Upper lobe of left lung (tissue), 6 donors: ENCODE measurements at regions not wholly inside any gene's neighbourhood (a gene's known extent, or its start where the extent isn't known, plus 50 kb on each side); places are given as distances from the start of the nearest gene placed in this dataset.
"Not testable (repeated sequence)": the region's sequence is repeated elsewhere in the genome, so short reads cannot be mapped to it uniquely, and the experiment has no call there.

Experiments
- ATAC-seq, 2 donors: fragments of 200-7000 bp; cut with Tn5 transposase; one replicate each; pipeline ENCODE4 v1.9.1; 2022; ENCODE audit warnings: mild to moderate bottlenecking in 2 of 2, moderate library complexity in 2 of 2; ENCODE audit not compliant: low FRiP score in 2 of 2
- DNase-seq, 2 donors: peaks; one replicate each; pipeline ENCODE4 v3.0.0-alpha.2; 2019 to 2020
- H3K27ac ChIP-seq, 4 donors: fragments of 200-600 bp; sonication (generic); one replicate each; pipeline ENCODE4 v1.5.1; 2016 to 2019
- H3K27me3 ChIP-seq, 4 donors: fragments of 200-600 bp; sonication (generic); one replicate each; pipeline ENCODE4 v1.5.1; 2017 to 2019
- H3K36me3 ChIP-seq, 4 donors: fragments of 200-600 bp; sonication (generic); one replicate each; pipeline ENCODE4 v1.5.1; 2016 to 2019
- H3K4me1 ChIP-seq, 4 donors: fragments of 200-600 bp; sonication (generic); one replicate each; pipeline ENCODE4 v1.5.1; 2018 to 2019
- H3K4me3 ChIP-seq, 4 donors: fragments of 200-600 bp; sonication (generic); one replicate each; pipeline ENCODE4 v1.5.1; 2017 to 2019; ENCODE audit warnings: mild to moderate bottlenecking in 2 of 4, moderate library complexity in 1 of 4
- H3K9me3 ChIP-seq, 4 donors: fragments of 200-600 bp; sonication (generic); one replicate each; pipeline ENCODE4 v1.5.1; 2018 to 2019
- CTCF ChIP-seq, 6 experiments: fragments of 450-650 bp in 4 of 6; fragments of 200-600 bp in 2 of 6; sonication (generic) in 2 of 6; IDR thresholded peaks; one replicate each; pipeline ENCODE4 v1.5.1; 2016 to 2019; ENCODE audit warnings: antibody characterized with exemption in 6 of 6
- EP300 ChIP-seq, 4 donors: sonication (generic); formaldehyde crosslinking; IDR thresholded peaks; one replicate each; pipeline ENCODE4 v1.5.1; 2017; ENCODE audit warnings: antibody characterized with exemption in 4 of 4, control low read depth in 2 of 4
- POLR2A ChIP-seq, 4 donors: fragments of 450-650 bp; IDR thresholded peaks; one replicate each; pipeline ENCODE4 v1.5.1; 2016 to 2017; ENCODE audit warnings: antibody characterized with exemption in 4 of 4, mild to moderate bottlenecking in 2 of 4
- POLR2AphosphoS5 ChIP-seq, 2 donors: sonication (generic); formaldehyde crosslinking; IDR thresholded peaks; one replicate each; pipeline ENCODE4 v1.5.1; 2017; ENCODE audit warnings: antibody characterized with exemption in 2 of 2
- WGBS, 2 donors: methylation state at CpG; one replicate each; pipeline ENCODE4 v1.1.5; 2017 to 2018; 5-methylcytosine and 5-hydroxymethylcytosine counted together
- donor health status: DM: no; HTN: no; CAD: no; lungs with moderate emphysema.
- donor health status: DM: no; HTN: yes; CAD: no; lungs with severe emphysema.

GRCh38 chr6:93654548-93654947, 235.2 kb upstream of the EPHA7 start:
- Histone ChIP-seq H3K4me3 (no peak overlapping the region), H3K27ac (no peak overlapping the region), H3K27me3 (no peaks in the 10 kb centered on the region), H3K36me3 (no peaks in the 10 kb centered on the region), H3K9me3 (no peaks in the 10 kb centered on the region), H3K4me1 (no peaks in the 10 kb centered on the region)
- TF ChIP-seq POLR2A (IDR thresholded peaks at IDR 0.05) (no peak), CTCF (IDR thresholded peaks at IDR 0.05) (no peak), POLR2AphosphoS5 (IDR thresholded peaks at IDR 0.05) (no peak), EP300 (IDR thresholded peaks at IDR 0.05) (no peak)
- 72 to 75% methylated on average over 2 of the region's 2 CpGs for WGBS, 2 donors
- ATAC-seq (no peak), DNase-seq (no peak)

GRCh38 chr6:93644611-93645010, 225.3 kb upstream of the EPHA7 start:
- H3K27me3 ChIP-seq = no peaks in the 10 kb centered on the region
- H3K9me3 ChIP-seq = no peaks in the 10 kb centered on the region
- ATAC-seq (no peak), DNase-seq (no peak)
- 76 to 81% methylated on average over 5 of the region's 5 CpGs for WGBS, 2 donors
- no peak overlapping the region for H3K4me3 ChIP-seq
- H3K4me1 ChIP-seq = no peaks in the 10 kb centered on the region
- H3K27ac ChIP-seq = no peak overlapping the region
- no peak for TF ChIP-seq CTCF (IDR thresholded peaks at IDR 0.05)
- no peak for TF ChIP-seq POLR2A (IDR thresholded peaks at IDR 0.05)
- TF ChIP-seq POLR2AphosphoS5 (IDR thresholded peaks at IDR 0.05) = no peak
- TF ChIP-seq EP300 (IDR thresholded peaks at IDR 0.05) = no peak
- H3K36me3 ChIP-seq = no peaks in the 10 kb centered on the region

- no peak for ATAC-seq
- Histone ChIP-seq H3K4me3 (no peak overlapping the region), H3K4me1 (no peaks in the 10 kb centered on the region), H3K36me3 (no peaks in the 10 kb centered on the region), H3K9me3 (no peaks in the 10 kb centered on the region), H3K27me3 (no peaks in the 10 kb centered on the region), H3K27ac (no peak overlapping the region)
- TF ChIP-seq EP300 (IDR thresholded peaks at IDR 0.05) = no peak
- no peak for TF ChIP-seq POLR2A (IDR thresholded peaks at IDR 0.05)
- TF ChIP-seq CTCF (IDR thresholded peaks at IDR 0.05) = no peak
- no peak for TF ChIP-seq POLR2AphosphoS5 (IDR thresholded peaks at IDR 0.05)
- no peak for DNase-seq
These were observed 219.8 kb upstream of the EPHA7 start for GRCh38 chr6:93639126-93639525.

- DNase-seq = peak in 1 of 2 donors; percentile 68
- not testable (repeated sequence) for H3K27me3 ChIP-seq, H3K9me3 ChIP-seq, ATAC-seq, H3K27ac ChIP-seq, H3K4me3 ChIP-seq, H3K36me3 ChIP-seq, H3K4me1 ChIP-seq
- WGBS, 2 donors = 91 to 96% methylated on average over 27 to 30 of the region's 38 CpGs
These were observed 217.8 kb upstream of the EPHA7 start for GRCh38 chr6:93636987-93637664.

- no peak for TF ChIP-seq POLR2A (IDR thresholded peaks at IDR 0.05)
- TF ChIP-seq EP300 (IDR thresholded peaks at IDR 0.05) = no peak
- TF ChIP-seq CTCF (IDR thresholded peaks at IDR 0.05) = no peak
- TF ChIP-seq POLR2AphosphoS5 (IDR thresholded peaks at IDR 0.05) = no peak
- H3K4me3 ChIP-seq = no peak overlapping the region
- no peak for ATAC-seq
- no peak for DNase-seq
- no peaks in the 10 kb centered on the region for H3K4me1 ChIP-seq
- no peaks in the 10 kb centered on the region for H3K36me3 ChIP-seq
- no peaks in the 10 kb centered on the region for H3K27me3 ChIP-seq
- H3K9me3 ChIP-seq = no peaks in the 10 kb centered on the region
- WGBS, 2 donors = 80 to 84% methylated on average over 3 of the region's 3 CpGs
- no peak overlapping the region for H3K27ac ChIP-seq
These were observed 205.0 kb upstream of the EPHA7 start for GRCh38 chr6:93624408-93624807.
